Activated naive CD4-positive, alpha-beta T cell treated with anti-CD3 and anti-CD28 coated beads for 36 hours (primary cell): ENCODE measurements at regions not wholly inside any gene's neighbourhood (a gene's known extent, or its start where the extent isn't known, plus 50 kb on each side); places are given as distances from the start of the nearest gene placed in this dataset.
"Not testable (repeated sequence)": the region's sequence is repeated elsewhere in the genome, so short reads cannot be mapped to it uniquely, and the experiment has no call there.

Experiments used
- CTCF ChIA-PET: fragments of 350-600 bp; sonication (Branson Sonifier 250); formaldehyde crosslinking; loops from one replicate; lab custom pipeline; 2021; ENCODE audit warnings: antibody characterized with exemption; lab: Charles Lee
- DNase-seq: peaks from one replicate; pipeline ENCODE4 v3.0.0-alpha.2; 2020
- H3K27ac Mint-ChIP-seq: one replicate; pipeline ENCODE4 v1.8.0; 2021; ENCODE audit warnings: mild to moderate bottlenecking, mixed read lengths
- H3K27me3 Mint-ChIP-seq: one replicate; pipeline ENCODE4 v1.8.0; 2021; ENCODE audit warnings: low read depth, mixed read lengths
- H3K36me3 Mint-ChIP-seq: one replicate; pipeline ENCODE4 v1.8.0; 2021; ENCODE audit warnings: low read depth, mixed read lengths
- H3K4me1 Mint-ChIP-seq: one replicate; pipeline ENCODE4 v1.8.0; 2021; ENCODE audit warnings: low read depth, mixed read lengths
- H3K4me3 Mint-ChIP-seq: one replicate; pipeline ENCODE4 v1.8.0; 2021; ENCODE audit warnings: mild to moderate bottlenecking, moderate library complexity, mixed read lengths
- H3K9me3 Mint-ChIP-seq: one replicate; pipeline ENCODE4 v1.8.0; 2021; ENCODE audit warnings: mixed read lengths
- intact Hi-C: fragments of 100-400 bp; cut with micrococcal nuclease; formaldehyde crosslinking; loops from one replicate; pipeline ENCODE4 v1.15.1; 2023

GRCh38 chr6:144776031-144776819, 491.1 kb downstream of the UTRN start:
- intact Hi-C loops: no loop called here
- CTCF ChIA-PET: no interaction called here
- Mint-ChIP-seq H3K27ac (no peak overlapping the region), H3K27me3 (no peaks in the 10 kb centered on the region), H3K36me3 (peaks cover 5% of the 10 kb centered on the region), H3K4me1 (no peaks in the 10 kb centered on the region), H3K9me3 (no peaks in the 10 kb centered on the region), H3K4me3 (no peak overlapping the region)
- no peak for DNase-seq

GRCh38 chr6:144777249-144777648, 492.1 kb downstream of the UTRN start:
- H3K4me3 Mint-ChIP-seq: no peak overlapping the region
- H3K36me3 Mint-ChIP-seq: peaks cover 8% of the 10 kb centered on the region
- no peaks in the 10 kb centered on the region for H3K4me1 Mint-ChIP-seq
- H3K9me3 Mint-ChIP-seq: no peaks in the 10 kb centered on the region
- intact Hi-C loops: no loop called here
- DNase-seq: no peak
- no peak overlapping the region for H3K27ac Mint-ChIP-seq
- H3K27me3 Mint-ChIP-seq: no peaks in the 10 kb centered on the region
- CTCF ChIA-PET: no interaction called here

GRCh38 chr6:144778056-144778455, 492.9 kb downstream of the UTRN start:
- H3K36me3 Mint-ChIP-seq: peaks cover 8% of the 10 kb centered on the region
- H3K4me1 Mint-ChIP-seq: no peaks in the 10 kb centered on the region
- no peaks in the 10 kb centered on the region for H3K9me3 Mint-ChIP-seq
- H3K27me3 Mint-ChIP-seq: no peaks in the 10 kb centered on the region
- no peak overlapping the region for H3K4me3 Mint-ChIP-seq
- H3K27ac Mint-ChIP-seq: no peak overlapping the region
- intact Hi-C loops: loop anchor here (2.0 kb wide), 1 partner anchor 195 kb away; no protein-coding TSS in a partner anchor
- CTCF ChIA-PET: interaction anchor here (1.0 to 1.6 kb wide), 2 partner anchors 50 to 192 kb away, joined by 3 to 5 read pairs; no protein-coding TSS in a partner anchor
- DNase-seq: no peak

- H3K36me3 Mint-ChIP-seq: peaks cover 8% of the 10 kb centered on the region
- no peaks in the 10 kb centered on the region for H3K4me1 Mint-ChIP-seq
- no peak for DNase-seq
- H3K27ac Mint-ChIP-seq: no peak overlapping the region
- no peaks in the 10 kb centered on the region for H3K27me3 Mint-ChIP-seq
- H3K9me3 Mint-ChIP-seq: no peaks in the 10 kb centered on the region
- intact Hi-C loops: loop anchor here (2.0 kb wide), 1 partner anchor 196 kb away; no protein-coding TSS in a partner anchor
- no peak overlapping the region for H3K4me3 Mint-ChIP-seq
- CTCF ChIA-PET: interaction anchor here (0.6 to 1.6 kb wide), 7 partner anchors 11 to 498 kb away, joined by 3 to 5 read pairs (median 4); no protein-coding TSS in a partner anchor
Observed at GRCh38 chr6:144778773-144779492, 493.8 kb downstream of the UTRN start.

- H3K27ac Mint-ChIP-seq: no peak overlapping the region
- H3K4me3 Mint-ChIP-seq: no peak overlapping the region
- H3K27me3 Mint-ChIP-seq: no peaks in the 10 kb centered on the region
- H3K9me3 Mint-ChIP-seq: no peaks in the 10 kb centered on the region
- no peak for DNase-seq
- CTCF ChIA-PET: interaction anchor here (0.6 to 1.1 kb wide), 3 partner anchors 8 to 660 kb away, joined by 3 read pairs; no protein-coding TSS in a partner anchor
- peaks cover 5% of the 10 kb centered on the region for H3K36me3 Mint-ChIP-seq
- H3K4me1 Mint-ChIP-seq: no peaks in the 10 kb centered on the region
- intact Hi-C loops: no loop called here
Observed at GRCh38 chr6:144781836-144782235, 496.7 kb downstream of the UTRN start.

- DNase-seq: no peak
- CTCF ChIA-PET: interaction anchor here (0.7 kb wide), 1 partner anchor 625 kb away, joined by 3 read pairs; no protein-coding TSS in a partner anchor
- Mint-ChIP-seq H3K27ac (no peak overlapping the region), H3K36me3 (peaks cover 5% of the 10 kb centered on the region), H3K9me3 (no peaks in the 10 kb centered on the region), H3K27me3 (no peaks in the 10 kb centered on the region), H3K4me3 (no peak overlapping the region), H3K4me1 (no peaks in the 10 kb centered on the region)
- intact Hi-C loops: no loop called here
Observed at GRCh38 chr6:144782634-144783033, 497.5 kb downstream of the UTRN start.

GRCh38 chr6:144785056-144785455, 499.9 kb downstream of the UTRN start:
- peaks cover 7% of the 10 kb centered on the region for H3K36me3 Mint-ChIP-seq
- no peak overlapping the region for H3K4me3 Mint-ChIP-seq
- H3K27me3 Mint-ChIP-seq: no peaks in the 10 kb centered on the region
- DNase-seq: no peak
- CTCF ChIA-PET: no interaction called here
- intact Hi-C loops: no loop called here
- H3K4me1 Mint-ChIP-seq: no peaks in the 10 kb centered on the region
- H3K27ac Mint-ChIP-seq: no peak overlapping the region
- no peaks in the 10 kb centered on the region for H3K9me3 Mint-ChIP-seq

- intact Hi-C loops: no loop called here
- no peak for DNase-seq
- no peaks in the 10 kb centered on the region for H3K9me3 Mint-ChIP-seq
- H3K4me1 Mint-ChIP-seq: no peaks in the 10 kb centered on the region
- no peak overlapping the region for H3K27ac Mint-ChIP-seq
- H3K27me3 Mint-ChIP-seq: no peaks in the 10 kb centered on the region
- H3K4me3 Mint-ChIP-seq: no peak overlapping the region
- CTCF ChIA-PET: no interaction called here
- H3K36me3 Mint-ChIP-seq: peaks cover 11% of the 10 kb centered on the region
Observed at GRCh38 chr6:144786825-144787224, 501.7 kb downstream of the UTRN start.

- H3K27ac Mint-ChIP-seq: no peak overlapping the region
- no peaks in the 10 kb centered on the region for H3K9me3 Mint-ChIP-seq
- H3K36me3 Mint-ChIP-seq: peaks cover 37% of the 10 kb centered on the region
- intact Hi-C loops: no loop called here
- CTCF ChIA-PET: interaction anchor here (1.4 kb wide), 1 partner anchor 13 kb away, joined by 3 read pairs; no protein-coding TSS in a partner anchor
- no peak overlapping the region for H3K4me3 Mint-ChIP-seq
- H3K27me3 Mint-ChIP-seq: no peaks in the 10 kb centered on the region
- no peaks in the 10 kb centered on the region for H3K4me1 Mint-ChIP-seq
- no peak for DNase-seq
Observed at GRCh38 chr6:144793744-144794143, 508.6 kb downstream of the UTRN start.

- H3K4me1 Mint-ChIP-seq, DNase-seq, CTCF ChIA-PET, H3K27me3 Mint-ChIP-seq, H3K9me3 Mint-ChIP-seq, H3K27ac Mint-ChIP-seq, H3K4me3 Mint-ChIP-seq, intact Hi-C loops: not testable (repeated sequence)
- H3K36me3 Mint-ChIP-seq: peaks cover 36% of the 10 kb centered on the region
Observed at GRCh38 chr6:144795022-144795421, 509.9 kb downstream of the UTRN start.

- no peaks in the 10 kb centered on the region for H3K9me3 Mint-ChIP-seq
- no peak overlapping the region for H3K4me3 Mint-ChIP-seq
- CTCF ChIA-PET: no interaction called here
- intact Hi-C loops: no loop called here
- no peak overlapping the region for H3K27ac Mint-ChIP-seq
- peaks cover 34% of the 10 kb centered on the region for H3K36me3 Mint-ChIP-seq
- H3K4me1 Mint-ChIP-seq: no peaks in the 10 kb centered on the region
- H3K27me3 Mint-ChIP-seq: no peaks in the 10 kb centered on the region
- DNase-seq: no peak
Observed at GRCh38 chr6:144796070-144796469, 510.9 kb downstream of the UTRN start.

- intact Hi-C loops: no loop called here
- DNase-seq: no peak
- H3K4me3 Mint-ChIP-seq: no peak overlapping the region
- CTCF ChIA-PET: no interaction called here
- H3K4me1 Mint-ChIP-seq: no peaks in the 10 kb centered on the region
- H3K27ac Mint-ChIP-seq: no peak overlapping the region
- H3K9me3 Mint-ChIP-seq: no peaks in the 10 kb centered on the region
- H3K27me3 Mint-ChIP-seq: no peaks in the 10 kb centered on the region
- peaks cover 32% of the 10 kb centered on the region for H3K36me3 Mint-ChIP-seq
Observed at GRCh38 chr6:144797881-144798589, 512.9 kb downstream of the UTRN start.
